22Rv1 (cell line): ENCODE measurements at regions not wholly inside any gene's neighbourhood (a gene's known extent, or its start where the extent isn't known, plus 50 kb on each side); places are given as distances from the start of the nearest gene placed in this dataset.

Experiments used
- CTCF ChIP-seq: fragments of 450-650 bp; IDR thresholded peaks from 2 replicates; pipeline ENCODE4 v1.5.1; 2017; ENCODE audit warnings: mild to moderate bottlenecking
- ZFX ChIP-seq: fragments of 450-650 bp; IDR thresholded peaks from 2 replicates; pipeline ENCODE4 v1.6.1; 2017; ENCODE audit warnings: antibody characterized with exemption, borderline replicate concordance

GRCh38 chr9:26369093-26369492 is 523.5 kb downstream of the CAAP1 start:
- TF ChIP-seq CTCF (no peak), ZFX (no peak)
